IMR-90 (cell line): ENCODE measurements at regions not wholly inside any gene's neighbourhood (a gene's known extent, or its start where the extent isn't known, plus 50 kb on each side); places are given as distances from the start of the nearest gene placed in this dataset.

Source experiments
- ATAC-seq: fragments of 200-7000 bp; cut with Tn5 transposase; 2 replicates; pipeline ENCODE4 v1.9.1; 2020; ENCODE audit warnings: low read depth, mild to moderate bottlenecking, moderate library complexity
- BruUV-seq: library from RNA; stranded (reverse); fragments of 400-500 nt; replicated peaks from 2 replicates; lab custom pipeline; 2021; lab: Mats Ljungman, UMichigan
- CTCF ChIA-PET: fragments of 300-600 bp; formaldehyde crosslinking; extraction: SDS; loops from one replicate; lab custom pipeline; 2021; ENCODE audit warnings: antibody characterized with exemption; lab: Yijun Ruan, JAX
- POLR2A ChIA-PET: fragments of 300-600 bp; sonication (Branson Sonifier 250); formaldehyde crosslinking; loops from one replicate; lab custom pipeline; 2022; ENCODE audit warnings: antibody characterized with exemption; ENCODE audit not compliant: unreplicated experiment; lab: Charles Lee
- DNase-seq: peaks from one replicate; pipeline ENCODE4 v3.0.0; 2013
- H2AFZ ChIP-seq: replicated peaks from 2 replicates; pipeline ENCODE3; 2013; ENCODE audit warnings: low read length, mild to moderate bottlenecking; ENCODE audit not compliant: poor library complexity
- H2AK5ac ChIP-seq: 2 replicates; pipeline ENCODE4 v1.6.1; 2013; ENCODE audit warnings: low read depth, low read length, inconsistent platforms
- H2AK9ac ChIP-seq: replicated peaks from 2 replicates; pipeline ENCODE3; 2013; ENCODE audit warnings: mild to moderate bottlenecking, low read depth, low read length, moderate library complexity; ENCODE audit not compliant: poor library complexity
- H2BK120ac ChIP-seq: 2 replicates; pipeline ENCODE4 v1.6.1; 2013; ENCODE audit warnings: low read depth, low read length, inconsistent platforms
- H2BK15ac ChIP-seq: 3 replicates; pipeline ENCODE4 v1.6.1; 2013; ENCODE audit warnings: low read depth, low read length, inconsistent platforms
- H2BK20ac ChIP-seq: 2 replicates; pipeline ENCODE4 v1.6.1; 2013; ENCODE audit warnings: low read depth, mild to moderate bottlenecking, inconsistent platforms, low read length, moderate library complexity
- H2BK5ac ChIP-seq: 2 replicates; pipeline ENCODE4 v1.6.1; 2013; ENCODE audit warnings: mild to moderate bottlenecking, low read depth, low read length, inconsistent platforms; ENCODE audit not compliant: poor library complexity, severe bottlenecking
- H3K14ac ChIP-seq: replicated peaks from 2 replicates; pipeline ENCODE4 v1.6.1; 2013; ENCODE audit warnings: low read depth, low read length, inconsistent platforms
- H3K18ac ChIP-seq: 2 replicates; pipeline ENCODE4 v1.6.1; 2013; ENCODE audit warnings: low read depth, low read length, control low read depth
- H3K23ac ChIP-seq: 2 replicates; pipeline ENCODE4 v1.6.1; 2013; ENCODE audit warnings: low read depth, low read length, inconsistent platforms
- H3K27ac ChIP-seq: 2 replicates; pipeline ENCODE4 v1.5.1; 2013; ENCODE audit warnings: mild to moderate bottlenecking, control low read depth, low read length; ENCODE audit not compliant: insufficient read depth
- H3K27me3 ChIP-seq: 2 replicates; pipeline ENCODE4 v1.6.1; 2013; ENCODE audit warnings: low read length; ENCODE audit not compliant: control insufficient read depth, insufficient read depth
- H3K36me3 ChIP-seq: 2 replicates; pipeline ENCODE4 v1.6.1; 2013; ENCODE audit warnings: low read length, mixed read lengths; ENCODE audit not compliant: control insufficient read depth, insufficient read depth
- H3K4ac ChIP-seq: 2 replicates; pipeline ENCODE4 v1.6.1; 2013; ENCODE audit warnings: low read depth, low read length, inconsistent platforms
- H3K4me1 ChIP-seq: 2 replicates; pipeline ENCODE4 v1.6.1; 2013; ENCODE audit warnings: low read length, mixed read lengths; ENCODE audit not compliant: control insufficient read depth, insufficient read depth
- H3K4me2 ChIP-seq: 2 replicates; pipeline ENCODE4 v1.6.1; 2013; ENCODE audit warnings: low read depth, mild to moderate bottlenecking, control low read depth, low read length, moderate library complexity
- H3K4me3 ChIP-seq: 2 replicates; pipeline ENCODE4 v1.5.1; 2013; ENCODE audit warnings: low read depth, mild to moderate bottlenecking, control low read depth, low read length, moderate library complexity; ENCODE audit not compliant: insufficient read depth
- H3K56ac ChIP-seq: 2 replicates; pipeline ENCODE4 v1.6.1; 2013; ENCODE audit warnings: low read length, inconsistent platforms; ENCODE audit not compliant: insufficient read depth; ENCODE audit errors: extremely low read depth
- H3K79me1 ChIP-seq, 2 experiments: 2 replicates each; pipeline ENCODE4 v1.6.1; 2013; ENCODE audit warnings: low read length in 2 of 2, inconsistent platforms in 1 of 2, low read depth in 1 of 2
- H3K9ac ChIP-seq: 2 replicates; pipeline ENCODE4 v1.6.1; 2013; ENCODE audit warnings: low read depth, low read length, control low read depth
- H3K9me1 ChIP-seq: 2 replicates; pipeline ENCODE4 v1.6.1; 2013; ENCODE audit warnings: low read length, inconsistent platforms; ENCODE audit not compliant: insufficient read depth
- H3K9me3 ChIP-seq: 2 replicates; pipeline ENCODE4 v1.6.1; 2013; ENCODE audit warnings: low read length; ENCODE audit not compliant: control insufficient read depth, insufficient read depth
- H4K20me1 ChIP-seq: 2 replicates; pipeline ENCODE4 v1.6.1; 2013; ENCODE audit warnings: low read length, inconsistent platforms; ENCODE audit not compliant: insufficient read depth
- H4K5ac ChIP-seq: 2 replicates; pipeline ENCODE4 v1.6.1; 2013; ENCODE audit warnings: mild to moderate bottlenecking, low read depth, low read length, control low read depth
- H4K8ac ChIP-seq, 2 experiments: 2 replicates each; pipeline ENCODE4 v1.6.1; 2013; ENCODE audit warnings: low read depth in 2 of 2, low read length in 2 of 2, control low read depth in 1 of 2, inconsistent platforms in 1 of 2
- H4K91ac ChIP-seq: 2 replicates; pipeline ENCODE4 v1.6.1; 2013; ENCODE audit warnings: low read depth, low read length, inconsistent platforms; ENCODE audit not compliant: insufficient read depth
- BHLHE40 ChIP-seq: fragments of 150-350 bp; IDR thresholded peaks from 2 replicates; pipeline ENCODE4 v1.6.1; 2016; ENCODE audit warnings: mild to moderate bottlenecking, low read depth, low read length
- CEBPB ChIP-seq: IDR thresholded peaks from 2 replicates; pipeline ENCODE4 v1.6.1; 2012; ENCODE audit warnings: low read depth, low read length, improper control_type of control experiment
- CHD1 ChIP-seq: IDR thresholded peaks from 2 replicates; pipeline ENCODE4 v1.6.1; 2012; ENCODE audit warnings: low read depth, low read length, improper control_type of control experiment
- FOS ChIP-seq: fragments of 150-350 bp; IDR thresholded peaks from 2 replicates; pipeline ENCODE4 v1.6.1; 2016; ENCODE audit warnings: low read depth, low read length
- MAFK ChIP-seq: IDR thresholded peaks from 2 replicates; pipeline ENCODE4 v1.6.1; 2012; ENCODE audit warnings: low read depth, low read length, improper control_type of control experiment
- MAZ ChIP-seq: IDR thresholded peaks from 2 replicates; pipeline ENCODE4 v1.6.1; 2012; ENCODE audit warnings: low read depth, mild to moderate bottlenecking, low read length, improper control_type of control experiment, moderate library complexity, borderline replicate concordance
- MXI1 ChIP-seq: IDR thresholded peaks from 2 replicates; pipeline ENCODE4 v1.6.1; 2012; ENCODE audit warnings: low read depth, mild to moderate bottlenecking, low read length, moderate library complexity, borderline replicate concordance
- NFE2L2 ChIP-seq: fragments of 150-350 bp; IDR thresholded peaks from 2 replicates; pipeline ENCODE4 v1.6.1; 2016; ENCODE audit warnings: low read depth, mild to moderate bottlenecking, low read length
- POLR2A ChIP-seq: IDR thresholded peaks from 2 replicates; pipeline ENCODE4 v1.6.1; 2012; ENCODE audit warnings: mild to moderate bottlenecking, low read depth, low read length
- RAD21 ChIP-seq: IDR thresholded peaks from 2 replicates; pipeline ENCODE4 v1.6.1; 2012; ENCODE audit warnings: low read length, improper control_type of control experiment
- RCOR1 ChIP-seq: IDR thresholded peaks from 2 replicates; pipeline ENCODE4 v1.6.1; 2012; ENCODE audit warnings: mild to moderate bottlenecking, low read length, improper control_type of control experiment; ENCODE audit not compliant: insufficient replicate concordance
- RFX5 ChIP-seq: IDR thresholded peaks from 2 replicates; pipeline ENCODE4 v1.8.0; 2012; ENCODE audit warnings: low read depth, mild to moderate bottlenecking, low read length, moderate library complexity
- SMC3 ChIP-seq: fragments of 150-350 bp; IDR thresholded peaks from 2 replicates; pipeline ENCODE4 v1.6.1; 2016; ENCODE audit warnings: low read depth, mild to moderate bottlenecking, antibody characterized with exemption, low read length, moderate library complexity
- WGBS, 2 experiments: methylation state at CpG; one replicate each; pipeline versions ENCODE4 v1.1.5 to v1.1.7; 2013; ENCODE audit warnings: missing lambda C conversion rate in 2 of 2; ENCODE audit not compliant: insufficient read length in 1 of 2; ENCODE audit errors: extremely low coverage in 2 of 2; 5-methylcytosine and 5-hydroxymethylcytosine counted together
- dilution Hi-C: fragments of 300-500 bp; cut with HindIII; formaldehyde crosslinking; loops from one replicate; pipeline ENCODE4 v1.14.3; 2018; ENCODE audit warnings: low sequenced_read_pairs; ENCODE audit not compliant: unreplicated experiment
- in situ Hi-C: fragments of 300-500 bp; cut with MboI; formaldehyde crosslinking; loops from 3 replicates; pipeline ENCODE4 v1.14.3; 2019; ENCODE audit warnings: low sequenced_read_pairs, inconsistent platforms, mixed read lengths
- intact Hi-C: fragments of 100-400 bp; cut with micrococcal nuclease; formaldehyde crosslinking; loops from 2 replicates; pipeline ENCODE4 v1.10.0; 2022
- TF ChIP-seq, protein P1 (sequence below): fragments of 150-350 bp; IDR thresholded peaks from 2 replicates; pipeline ENCODE4 v1.6.1; 2017; ENCODE audit warnings: mild to moderate bottlenecking, antibody characterized with exemption, low read length, low read depth
- TF ChIP-seq, protein P2 (sequence below): conservative IDR thresholded peaks from 2 replicates; pipeline ENCODE4 v1.5.1; 2012; ENCODE audit warnings: mild to moderate bottlenecking, low read depth, low read length, improper control_type of control experiment
- TF ChIP-seq, protein P3 (sequence below): fragments of 150-350 bp; IDR thresholded peaks from 2 replicates; pipeline ENCODE4 v1.6.1; 2016; ENCODE audit warnings: low read depth, mild to moderate bottlenecking, low read length, moderate library complexity, borderline replicate concordance

DNA sequence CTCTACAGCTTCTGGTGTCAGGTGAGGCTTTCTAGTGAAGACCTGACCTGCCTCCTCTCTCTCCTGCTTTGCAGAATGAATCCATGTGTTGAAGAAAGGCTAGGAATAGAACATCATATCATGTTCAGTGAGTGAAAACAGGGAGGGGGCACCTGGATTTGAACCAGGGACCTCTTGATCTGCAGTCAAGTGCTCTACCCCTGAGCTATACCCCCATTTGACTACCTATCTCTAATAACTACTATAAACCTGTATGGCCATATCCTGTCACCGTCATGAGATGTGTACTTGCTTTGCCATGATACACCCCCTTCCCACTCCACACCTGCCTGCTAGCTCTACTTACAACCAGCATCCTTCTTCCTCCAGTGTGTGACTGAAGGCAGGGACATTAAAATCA is 91.3 kb upstream of the ZNF746 start:
- Histone ChIP-seq H3K36me3 (peaks cover 52% of the 10 kb centered on the region), H3K9me3 (peaks cover 2% of the 10 kb centered on the region; the same call in 1 of the 2 replicates), H4K5ac (no peak overlapping the region), H3K4ac (no peak overlapping the region), H4K20me1 (0 out of 2 replicates have a peak, but pooled peaks cover 5% of the 10 kb centered on the region), H3K14ac (no peak overlapping the region), H4K8ac (no peak overlapping the region), H2AK9ac (no peak overlapping the region), H3K27ac (no peak overlapping the region), H2AFZ (no peak overlapping the region), H3K9ac (no peak overlapping the region), H2BK15ac (no peak overlapping the region), H3K4me1 (no peaks in the 10 kb centered on the region), H3K27me3 (no peaks in the 10 kb centered on the region), H3K79me1 (peaks cover 19 to 35% of the 10 kb centered on the region in 2 experiments; a peak in 3 of 4 replicates), H3K56ac (no peak overlapping the region), H3K18ac (no peak overlapping the region), H4K91ac (no peak overlapping the region), H2AK5ac (no peak overlapping the region), H2BK5ac (no peak overlapping the region), H3K4me3 (no peak overlapping the region), H3K23ac (no peak overlapping the region), H3K9me1 (0 out of 2 replicates have a peak, but pooled peaks cover 8% of the 10 kb centered on the region), H2BK120ac (no peak overlapping the region), H2BK20ac (no peak overlapping the region), H3K4me2 (no peak overlapping the region)
- DNase-seq (no peak), ATAC-seq (no peak)
- intact Hi-C loops: no loop called here
- ChIA-PET CTCF (no interaction called here), POLR2A (no interaction called here)
- no TSS peak for BruUV-seq
- no peak for TF ChIP-seq CHD1
- TF ChIP-seq RCOR1: no peak
- TF ChIP-seq, protein P1, sequence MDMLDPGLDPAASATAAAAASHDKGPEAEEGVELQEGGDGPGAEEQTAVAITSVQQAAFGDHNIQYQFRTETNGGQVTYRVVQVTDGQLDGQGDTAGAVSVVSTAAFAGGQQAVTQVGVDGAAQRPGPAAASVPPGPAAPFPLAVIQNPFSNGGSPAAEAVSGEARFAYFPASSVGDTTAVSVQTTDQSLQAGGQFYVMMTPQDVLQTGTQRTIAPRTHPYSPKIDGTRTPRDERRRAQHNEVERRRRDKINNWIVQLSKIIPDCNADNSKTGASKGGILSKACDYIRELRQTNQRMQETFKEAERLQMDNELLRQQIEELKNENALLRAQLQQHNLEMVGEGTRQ: no peak
- TF ChIP-seq, protein P2, sequence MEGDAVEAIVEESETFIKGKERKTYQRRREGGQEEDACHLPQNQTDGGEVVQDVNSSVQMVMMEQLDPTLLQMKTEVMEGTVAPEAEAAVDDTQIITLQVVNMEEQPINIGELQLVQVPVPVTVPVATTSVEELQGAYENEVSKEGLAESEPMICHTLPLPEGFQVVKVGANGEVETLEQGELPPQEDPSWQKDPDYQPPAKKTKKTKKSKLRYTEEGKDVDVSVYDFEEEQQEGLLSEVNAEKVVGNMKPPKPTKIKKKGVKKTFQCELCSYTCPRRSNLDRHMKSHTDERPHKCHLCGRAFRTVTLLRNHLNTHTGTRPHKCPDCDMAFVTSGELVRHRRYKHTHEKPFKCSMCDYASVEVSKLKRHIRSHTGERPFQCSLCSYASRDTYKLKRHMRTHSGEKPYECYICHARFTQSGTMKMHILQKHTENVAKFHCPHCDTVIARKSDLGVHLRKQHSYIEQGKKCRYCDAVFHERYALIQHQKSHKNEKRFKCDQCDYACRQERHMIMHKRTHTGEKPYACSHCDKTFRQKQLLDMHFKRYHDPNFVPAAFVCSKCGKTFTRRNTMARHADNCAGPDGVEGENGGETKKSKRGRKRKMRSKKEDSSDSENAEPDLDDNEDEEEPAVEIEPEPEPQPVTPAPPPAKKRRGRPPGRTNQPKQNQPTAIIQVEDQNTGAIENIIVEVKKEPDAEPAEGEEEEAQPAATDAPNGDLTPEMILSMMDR: no peak
- no peak for TF ChIP-seq NFE2L2
- no peak for TF ChIP-seq BHLHE40
- TF ChIP-seq SMC3: no peak
- TF ChIP-seq RFX5: no peak
- TF ChIP-seq, protein P3, sequence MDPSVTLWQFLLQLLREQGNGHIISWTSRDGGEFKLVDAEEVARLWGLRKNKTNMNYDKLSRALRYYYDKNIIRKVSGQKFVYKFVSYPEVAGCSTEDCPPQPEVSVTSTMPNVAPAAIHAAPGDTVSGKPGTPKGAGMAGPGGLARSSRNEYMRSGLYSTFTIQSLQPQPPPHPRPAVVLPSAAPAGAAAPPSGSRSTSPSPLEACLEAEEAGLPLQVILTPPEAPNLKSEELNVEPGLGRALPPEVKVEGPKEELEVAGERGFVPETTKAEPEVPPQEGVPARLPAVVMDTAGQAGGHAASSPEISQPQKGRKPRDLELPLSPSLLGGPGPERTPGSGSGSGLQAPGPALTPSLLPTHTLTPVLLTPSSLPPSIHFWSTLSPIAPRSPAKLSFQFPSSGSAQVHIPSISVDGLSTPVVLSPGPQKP: no peak
- no peak for TF ChIP-seq RAD21
- TF ChIP-seq MAFK: no peak
- no peak for TF ChIP-seq POLR2A
- TF ChIP-seq CEBPB: no peak
- TF ChIP-seq MAZ: no peak
- no peak for TF ChIP-seq MXI1
- no peak for TF ChIP-seq FOS
- dilution Hi-C loops: no loop called here
- WGBS, 2 experiments: no CpG with 5 or more reads among the region's 1 CpG
- in situ Hi-C loops: no loop called here
